WTC11 (cell line): ENCODE measurements at regions not wholly inside any gene's neighbourhood (a gene's known extent, or its start where the extent isn't known, plus 50 kb on each side); places are given as distances from the start of the nearest gene placed in this dataset.

Source experiments
- ATAC-seq: fragments of 200-7000 bp; cut with Tn5 transposase; 2 replicates; pipeline ENCODE4 v1.10.0; 2021; ENCODE audit warnings: mild to moderate bottlenecking, moderate library complexity
- CTCF ChIA-PET: fragments of 300-600 bp; sonication (Branson Sonifier 250); formaldehyde crosslinking; loops from one replicate; lab custom pipeline; 2021; ENCODE audit warnings: antibody characterized with exemption; lab: Charles Lee
- POLR2A ChIA-PET: fragments of 350-600 bp; sonication (Branson Sonifier 250); formaldehyde crosslinking; loops from one replicate; lab custom pipeline; 2021; ENCODE audit warnings: antibody characterized with exemption; lab: Charles Lee
- DNase-seq: peaks from one replicate; pipeline ENCODE4 v3.0.0; 2021; ENCODE audit warnings: low spot score
- H3K27ac Mint-ChIP-seq: 2 replicates; pipeline ENCODE4 v1.8.0; 2021; ENCODE audit warnings: mixed read lengths
- H3K27me3 Mint-ChIP-seq: 2 replicates; pipeline ENCODE4 v1.8.0; 2021; ENCODE audit warnings: low read depth, mild to moderate bottlenecking, moderate library complexity, mixed read lengths
- H3K36me3 Mint-ChIP-seq: 2 replicates; pipeline ENCODE4 v1.8.0; 2021; ENCODE audit warnings: mixed read lengths
- H3K4me1 Mint-ChIP-seq: 2 replicates; pipeline ENCODE4 v1.8.0; 2022; ENCODE audit warnings: mixed read lengths
- H3K4me3 Mint-ChIP-seq: 2 replicates; pipeline ENCODE4 v1.8.0; 2021; ENCODE audit warnings: mild to moderate bottlenecking, moderate library complexity, mixed read lengths
- H3K9me3 Mint-ChIP-seq: 2 replicates; pipeline ENCODE4 v1.8.0; 2021; ENCODE audit warnings: mixed read lengths
- ATF1 ChIP-seq: sonication (generic); formaldehyde crosslinking; IDR thresholded peaks from 2 replicates; pipeline ENCODE4 v1.8.1; 2023; ENCODE audit warnings: mild to moderate bottlenecking, moderate library complexity, missing genetic modification reagents
- ESRRA ChIP-seq: sonication (generic); formaldehyde crosslinking; IDR thresholded peaks from 2 replicates; pipeline ENCODE4 v1.8.1; 2022; ENCODE audit warnings: mild to moderate bottlenecking, missing genetic modification reagents, borderline replicate concordance
- GABPB1 ChIP-seq: sonication (generic); formaldehyde crosslinking; IDR thresholded peaks from 2 replicates; pipeline ENCODE4 v1.8.1; 2023; ENCODE audit warnings: mild to moderate bottlenecking, missing genetic modification reagents
- JUN ChIP-seq: sonication (generic); formaldehyde crosslinking; IDR thresholded peaks from 2 replicates; pipeline ENCODE4 v1.8.0; 2023; ENCODE audit warnings: mild to moderate bottlenecking, missing genetic modification reagents
- KAT7 ChIP-seq: sonication (generic); formaldehyde crosslinking; IDR thresholded peaks from 2 replicates; pipeline ENCODE4 v1.8.1; 2023; ENCODE audit warnings: missing genetic modification reagents, mild to moderate bottlenecking, borderline replicate concordance
- NFATC4 ChIP-seq: fragments of 250-450 bp; sonication (Bioruptor Pico); IDR thresholded peaks from 2 replicates; pipeline ENCODE4 v1.9.0; 2021; ENCODE audit warnings: mild to moderate bottlenecking
- RELA ChIP-seq: sonication (generic); formaldehyde crosslinking; IDR thresholded peaks from 2 replicates; pipeline ENCODE4 v1.8.1; 2022; ENCODE audit warnings: missing genetic modification reagents, mild to moderate bottlenecking, borderline replicate concordance
- SOX15 ChIP-seq: fragments of 250-450 bp; sonication (Bioruptor Pico); IDR thresholded peaks from 2 replicates; pipeline ENCODE4 v1.9.0; 2021; ENCODE audit warnings: mild to moderate bottlenecking
- SP1 ChIP-seq: sonication (generic); formaldehyde crosslinking; conservative IDR thresholded peaks from 2 replicates; pipeline ENCODE4 v1.8.1; 2022; ENCODE audit warnings: missing genetic modification reagents
- ZNF138 ChIP-seq: sonication (generic); formaldehyde crosslinking; conservative IDR thresholded peaks from 2 replicates; pipeline ENCODE4 v1.8.1; 2022; ENCODE audit warnings: mild to moderate bottlenecking, moderate library complexity, missing genetic modification reagents
- ZNF219 ChIP-seq: sonication (generic); formaldehyde crosslinking; IDR thresholded peaks from 2 replicates; pipeline ENCODE4 v1.8.0; 2023; ENCODE audit warnings: missing genetic modification reagents, mild to moderate bottlenecking, borderline replicate concordance
- TF ChIP-seq, protein P1 (sequence below): sonication (generic); formaldehyde crosslinking; IDR thresholded peaks from 2 replicates; pipeline ENCODE4 v1.8.1; 2022; ENCODE audit warnings: low read depth, missing genetic modification reagents, borderline replicate concordance
- TF ChIP-seq, protein P2 (sequence below): fragments of 250-450 bp; sonication (Bioruptor Pico); IDR thresholded peaks from 2 replicates; pipeline ENCODE4 v2.1.2; 2022; ENCODE audit warnings: mild to moderate bottlenecking, moderate library complexity
- TF ChIP-seq, protein P3 (sequence below): sonication (generic); formaldehyde crosslinking; IDR thresholded peaks from 2 replicates; pipeline ENCODE4 v1.8.0; 2023; ENCODE audit warnings: mild to moderate bottlenecking, missing genetic modification reagents
- TF ChIP-seq, protein P4 (sequence below): sonication (generic); formaldehyde crosslinking; IDR thresholded peaks from 2 replicates; pipeline ENCODE4 v1.8.0; 2022; ENCODE audit warnings: mild to moderate bottlenecking, missing genetic modification reagents
- TF ChIP-seq, protein P5 (sequence below): sonication (generic); formaldehyde crosslinking; IDR thresholded peaks from 2 replicates; pipeline ENCODE4 v1.8.0; 2023; ENCODE audit warnings: missing genetic modification reagents
- TF ChIP-seq, protein P6 (sequence below): sonication (generic); formaldehyde crosslinking; IDR thresholded peaks from 2 replicates; pipeline ENCODE4 v1.8.1; 2022; ENCODE audit warnings: mild to moderate bottlenecking, missing genetic modification reagents, moderate library complexity, borderline replicate concordance
- TF ChIP-seq, protein P7 (sequence below): sonication (generic); formaldehyde crosslinking; IDR thresholded peaks from 2 replicates; pipeline ENCODE4 v1.8.1; 2023; ENCODE audit warnings: mild to moderate bottlenecking, moderate library complexity, missing genetic modification reagents
- TF ChIP-seq, protein P8 (sequence below): fragments of 250-450 bp; sonication (Bioruptor Pico); IDR thresholded peaks from 2 replicates; pipeline ENCODE4 v1.8.0; 2021; ENCODE audit warnings: mild to moderate bottlenecking

DNA sequence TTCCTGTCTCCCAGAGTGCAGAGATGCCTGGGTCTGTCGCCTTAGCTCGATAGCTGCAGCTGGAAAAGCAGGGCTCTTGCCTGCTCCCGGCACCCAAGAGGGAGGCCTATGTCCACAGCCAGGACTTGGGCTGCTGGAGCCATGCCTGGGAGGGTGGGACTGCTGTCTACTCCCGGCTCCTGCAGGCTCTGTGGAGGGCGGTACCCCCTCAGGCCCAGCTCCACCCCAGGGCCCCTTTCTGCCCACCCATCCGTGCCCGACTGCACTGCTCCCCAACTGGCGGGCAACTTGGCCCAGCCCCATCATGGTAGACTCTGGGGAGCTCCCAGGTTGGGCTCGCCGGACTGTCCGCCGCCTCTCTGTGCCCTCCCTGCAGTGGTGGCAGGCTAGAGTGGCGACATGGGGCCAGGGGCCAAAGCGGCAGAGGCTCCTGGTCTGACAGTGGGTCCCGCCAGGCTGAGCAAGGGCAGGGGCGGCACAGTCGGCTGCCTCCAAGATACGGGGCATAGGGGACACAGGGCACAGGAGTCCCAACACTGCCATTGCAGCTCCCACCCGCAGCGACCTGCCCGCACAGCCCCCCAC, 901.0 kb downstream of the CCDC85A start:
- Mint-ChIP-seq H3K27me3 (no peaks in the 10 kb centered on the region), H3K4me1 (no peaks in the 10 kb centered on the region), H3K9me3 (peaks cover 4% of the 10 kb centered on the region), H3K36me3 (no peaks in the 10 kb centered on the region), H3K4me3 (no peak overlapping the region), H3K27ac (no peak overlapping the region)
- ChIA-PET POLR2A (no interaction called here), CTCF (no interaction called here)
- TF ChIP-seq ZNF138 (CRISPR knock-in tag) (no peak), ESRRA (CRISPR knock-in tag) (no peak), JUN (CRISPR knock-in tag) (no peak), NFATC4 (CRISPR knock-in tag) (no peak), SP1 (CRISPR knock-in tag) (no peak)
- TF ChIP-seq, protein P1, sequence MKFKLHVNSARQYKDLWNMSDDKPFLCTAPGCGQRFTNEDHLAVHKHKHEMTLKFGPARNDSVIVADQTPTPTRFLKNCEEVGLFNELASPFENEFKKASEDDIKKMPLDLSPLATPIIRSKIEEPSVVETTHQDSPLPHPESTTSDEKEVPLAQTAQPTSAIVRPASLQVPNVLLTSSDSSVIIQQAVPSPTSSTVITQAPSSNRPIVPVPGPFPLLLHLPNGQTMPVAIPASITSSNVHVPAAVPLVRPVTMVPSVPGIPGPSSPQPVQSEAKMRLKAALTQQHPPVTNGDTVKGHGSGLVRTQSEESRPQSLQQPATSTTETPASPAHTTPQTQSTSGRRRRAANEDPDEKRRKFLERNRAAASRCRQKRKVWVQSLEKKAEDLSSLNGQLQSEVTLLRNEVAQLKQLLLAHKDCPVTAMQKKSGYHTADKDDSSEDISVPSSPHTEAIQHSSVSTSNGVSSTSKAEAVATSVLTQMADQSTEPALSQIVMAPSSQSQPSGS (CRISPR knock-in tag), result no peak
- TF ChIP-seq, protein P2, sequence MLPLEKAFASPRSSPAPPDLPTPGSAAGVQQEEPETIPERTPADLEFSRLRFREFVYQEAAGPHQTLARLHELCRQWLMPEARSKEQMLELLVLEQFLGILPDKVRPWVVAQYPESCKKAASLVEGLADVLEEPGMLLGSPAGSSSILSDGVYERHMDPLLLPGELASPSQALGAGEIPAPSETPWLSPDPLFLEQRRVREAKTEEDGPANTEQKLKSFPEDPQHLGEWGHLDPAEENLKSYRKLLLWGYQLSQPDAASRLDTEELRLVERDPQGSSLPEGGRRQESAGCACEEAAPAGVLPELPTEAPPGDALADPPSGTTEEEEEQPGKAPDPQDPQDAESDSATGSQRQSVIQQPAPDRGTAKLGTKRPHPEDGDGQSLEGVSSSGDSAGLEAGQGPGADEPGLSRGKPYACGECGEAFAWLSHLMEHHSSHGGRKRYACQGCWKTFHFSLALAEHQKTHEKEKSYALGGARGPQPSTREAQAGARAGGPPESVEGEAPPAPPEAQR, result no peak
- TF ChIP-seq, protein P3, sequence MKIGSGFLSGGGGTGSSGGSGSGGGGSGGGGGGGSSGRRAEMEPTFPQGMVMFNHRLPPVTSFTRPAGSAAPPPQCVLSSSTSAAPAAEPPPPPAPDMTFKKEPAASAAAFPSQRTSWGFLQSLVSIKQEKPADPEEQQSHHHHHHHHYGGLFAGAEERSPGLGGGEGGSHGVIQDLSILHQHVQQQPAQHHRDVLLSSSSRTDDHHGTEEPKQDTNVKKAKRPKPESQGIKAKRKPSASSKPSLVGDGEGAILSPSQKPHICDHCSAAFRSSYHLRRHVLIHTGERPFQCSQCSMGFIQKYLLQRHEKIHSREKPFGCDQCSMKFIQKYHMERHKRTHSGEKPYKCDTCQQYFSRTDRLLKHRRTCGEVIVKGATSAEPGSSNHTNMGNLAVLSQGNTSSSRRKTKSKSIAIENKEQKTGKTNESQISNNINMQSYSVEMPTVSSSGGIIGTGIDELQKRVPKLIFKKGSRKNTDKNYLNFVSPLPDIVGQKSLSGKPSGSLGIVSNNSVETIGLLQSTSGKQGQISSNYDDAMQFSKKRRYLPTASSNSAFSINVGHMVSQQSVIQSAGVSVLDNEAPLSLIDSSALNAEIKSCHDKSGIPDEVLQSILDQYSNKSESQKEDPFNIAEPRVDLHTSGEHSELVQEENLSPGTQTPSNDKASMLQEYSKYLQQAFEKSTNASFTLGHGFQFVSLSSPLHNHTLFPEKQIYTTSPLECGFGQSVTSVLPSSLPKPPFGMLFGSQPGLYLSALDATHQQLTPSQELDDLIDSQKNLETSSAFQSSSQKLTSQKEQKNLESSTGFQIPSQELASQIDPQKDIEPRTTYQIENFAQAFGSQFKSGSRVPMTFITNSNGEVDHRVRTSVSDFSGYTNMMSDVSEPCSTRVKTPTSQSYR (CRISPR knock-in tag), result no peak
- TF ChIP-seq, protein P4, sequence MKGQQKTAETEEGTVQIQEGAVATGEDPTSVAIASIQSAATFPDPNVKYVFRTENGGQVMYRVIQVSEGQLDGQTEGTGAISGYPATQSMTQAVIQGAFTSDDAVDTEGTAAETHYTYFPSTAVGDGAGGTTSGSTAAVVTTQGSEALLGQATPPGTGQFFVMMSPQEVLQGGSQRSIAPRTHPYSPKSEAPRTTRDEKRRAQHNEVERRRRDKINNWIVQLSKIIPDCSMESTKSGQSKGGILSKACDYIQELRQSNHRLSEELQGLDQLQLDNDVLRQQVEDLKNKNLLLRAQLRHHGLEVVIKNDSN (CRISPR knock-in tag), result no peak
- TF ChIP-seq, protein P5, sequence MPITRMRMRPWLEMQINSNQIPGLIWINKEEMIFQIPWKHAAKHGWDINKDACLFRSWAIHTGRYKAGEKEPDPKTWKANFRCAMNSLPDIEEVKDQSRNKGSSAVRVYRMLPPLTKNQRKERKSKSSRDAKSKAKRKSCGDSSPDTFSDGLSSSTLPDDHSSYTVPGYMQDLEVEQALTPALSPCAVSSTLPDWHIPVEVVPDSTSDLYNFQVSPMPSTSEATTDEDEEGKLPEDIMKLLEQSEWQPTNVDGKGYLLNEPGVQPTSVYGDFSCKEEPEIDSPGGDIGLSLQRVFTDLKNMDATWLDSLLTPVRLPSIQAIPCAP (CRISPR knock-in tag), result no peak
- no peak for DNase-seq
- no peak for ATAC-seq

DNA sequence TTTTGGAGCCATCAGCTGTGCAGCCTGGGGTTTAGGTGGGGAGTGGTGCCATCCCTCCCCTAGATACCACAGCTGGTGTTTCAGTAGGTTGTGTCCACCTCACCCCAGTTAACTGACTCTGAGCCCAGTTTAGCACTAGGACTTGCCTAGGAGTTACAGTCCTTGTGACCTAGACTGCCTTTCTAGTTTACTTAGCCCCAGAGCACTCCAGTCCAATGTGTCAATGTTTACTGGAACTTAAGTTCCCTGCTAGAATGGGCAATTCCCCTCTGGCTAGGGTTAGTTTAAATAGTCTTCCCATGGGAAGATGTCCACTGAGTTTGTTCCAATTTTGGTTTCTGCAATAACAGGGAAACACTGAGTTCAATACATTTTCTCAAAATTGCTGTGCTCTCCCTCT, 909.2 kb downstream of the CCDC85A start:
- Mint-ChIP-seq H3K27me3 (no peaks in the 10 kb centered on the region), H3K4me3 (no peak overlapping the region), H3K9me3 (peaks cover 7% of the 10 kb centered on the region), H3K27ac (no peak overlapping the region), H3K36me3 (0 out of 2 replicates have a peak, but pooled peaks cover 1% of the 10 kb centered on the region), H3K4me1 (no peaks in the 10 kb centered on the region)
- CTCF ChIA-PET, result no interaction called here
- POLR2A ChIA-PET, result no interaction called here
- DNase-seq, result no peak
- no peak for ATAC-seq
- TF ChIP-seq ESRRA (CRISPR knock-in tag) (no peak), GABPB1 (no peak), ATF1 (CRISPR knock-in tag) (no peak), ZNF219 (CRISPR knock-in tag) (no peak), RELA (CRISPR knock-in tag) (no peak), ZNF138 (CRISPR knock-in tag) (no peak), SOX15 (CRISPR knock-in tag) (no peak), KAT7 (CRISPR knock-in tag) (no peak)
- TF ChIP-seq, protein P6, sequence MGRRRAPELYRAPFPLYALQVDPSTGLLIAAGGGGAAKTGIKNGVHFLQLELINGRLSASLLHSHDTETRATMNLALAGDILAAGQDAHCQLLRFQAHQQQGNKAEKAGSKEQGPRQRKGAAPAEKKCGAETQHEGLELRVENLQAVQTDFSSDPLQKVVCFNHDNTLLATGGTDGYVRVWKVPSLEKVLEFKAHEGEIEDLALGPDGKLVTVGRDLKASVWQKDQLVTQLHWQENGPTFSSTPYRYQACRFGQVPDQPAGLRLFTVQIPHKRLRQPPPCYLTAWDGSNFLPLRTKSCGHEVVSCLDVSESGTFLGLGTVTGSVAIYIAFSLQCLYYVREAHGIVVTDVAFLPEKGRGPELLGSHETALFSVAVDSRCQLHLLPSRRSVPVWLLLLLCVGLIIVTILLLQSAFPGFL, result no peak
- TF ChIP-seq, protein P7, sequence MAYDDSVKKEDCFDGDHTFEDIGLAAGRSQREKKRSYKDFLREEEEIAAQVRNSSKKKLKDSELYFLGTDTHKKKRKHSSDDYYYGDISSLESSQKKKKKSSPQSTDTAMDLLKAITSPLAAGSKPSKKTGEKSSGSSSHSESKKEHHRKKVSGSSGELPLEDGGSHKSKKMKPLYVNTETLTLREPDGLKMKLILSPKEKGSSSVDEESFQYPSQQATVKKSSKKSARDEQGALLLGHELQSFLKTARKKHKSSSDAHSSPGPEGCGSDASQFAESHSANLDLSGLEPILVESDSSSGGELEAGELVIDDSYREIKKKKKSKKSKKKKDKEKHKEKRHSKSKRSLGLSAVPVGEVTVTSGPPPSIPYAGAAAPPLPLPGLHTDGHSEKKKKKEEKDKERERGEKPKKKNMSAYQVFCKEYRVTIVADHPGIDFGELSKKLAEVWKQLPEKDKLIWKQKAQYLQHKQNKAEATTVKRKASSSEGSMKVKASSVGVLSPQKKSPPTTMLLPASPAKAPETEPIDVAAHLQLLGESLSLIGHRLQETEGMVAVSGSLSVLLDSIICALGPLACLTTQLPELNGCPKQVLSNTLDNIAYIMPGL, result no peak
- TF ChIP-seq, protein P8, sequence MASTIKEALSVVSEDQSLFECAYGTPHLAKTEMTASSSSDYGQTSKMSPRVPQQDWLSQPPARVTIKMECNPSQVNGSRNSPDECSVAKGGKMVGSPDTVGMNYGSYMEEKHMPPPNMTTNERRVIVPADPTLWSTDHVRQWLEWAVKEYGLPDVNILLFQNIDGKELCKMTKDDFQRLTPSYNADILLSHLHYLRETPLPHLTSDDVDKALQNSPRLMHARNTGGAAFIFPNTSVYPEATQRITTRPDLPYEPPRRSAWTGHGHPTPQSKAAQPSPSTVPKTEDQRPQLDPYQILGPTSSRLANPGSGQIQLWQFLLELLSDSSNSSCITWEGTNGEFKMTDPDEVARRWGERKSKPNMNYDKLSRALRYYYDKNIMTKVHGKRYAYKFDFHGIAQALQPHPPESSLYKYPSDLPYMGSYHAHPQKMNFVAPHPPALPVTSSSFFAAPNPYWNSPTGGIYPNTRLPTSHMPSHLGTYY (CRISPR knock-in tag), result no peak
- TF ChIP-seq, protein P3 (CRISPR knock-in tag), result no peak
